CD4-positive, alpha-beta T cell (primary cell): ENCODE measurements at regions not wholly inside any gene's neighbourhood (a gene's known extent, or its start where the extent isn't known, plus 50 kb on each side); places are given as distances from the start of the nearest gene placed in this dataset.

Experiments
- ATAC-seq: fragments of 200-7000 bp; cut with Tn5 transposase; one replicate; pipeline ENCODE4 v1.10.0; 2022; ENCODE audit warnings: mild to moderate bottlenecking; ENCODE audit not compliant: poor library complexity
- CTCF ChIA-PET: fragments of 350-600 bp; sonication (Branson Sonifier 250); formaldehyde crosslinking; loops from one replicate; lab custom pipeline; 2021; ENCODE audit warnings: antibody characterized with exemption, inconsistent platforms; lab: Charles Lee
- POLR2A ChIA-PET: fragments of 350-600 bp; sonication (Branson Sonifier 250); formaldehyde crosslinking; loops from one replicate; lab custom pipeline; 2021; ENCODE audit warnings: antibody characterized with exemption, inconsistent platforms; lab: Charles Lee
- DNase-seq, 14 experiments: peaks; one replicate each; pipeline ENCODE4 v3.0.0-alpha.2; 2013 to 2020; ENCODE audit warnings: mixed read lengths in 2 of 14
- H3K27ac ChIP-seq, 2 donors: one replicate each; pipeline versions ENCODE4 v1.5.1 to v1.7.0; 2013; ENCODE audit warnings: low read length in 2 of 2, low read depth in 1 of 2, mild to moderate bottlenecking in 1 of 2
- H3K27me3 ChIP-seq, 2 experiments: 1 replicate in 1 of 2; 2 replicates in 1 of 2; pipeline versions ENCODE4 v1.6.1 to v1.7.0; 2013; ENCODE audit warnings: low read length in 2 of 2, control low read depth in 1 of 2, mild to moderate bottlenecking in 1 of 2, moderate library complexity in 1 of 2; ENCODE audit not compliant: insufficient read depth in 2 of 2, control insufficient read depth in 1 of 2
- H3K36me3 ChIP-seq: one replicate; pipeline ENCODE4 v1.6.1; 2013; ENCODE audit warnings: low read length, control low read depth; ENCODE audit not compliant: insufficient read depth
- H3K4me1 ChIP-seq: one replicate; pipeline ENCODE4 v1.6.1; 2013; ENCODE audit warnings: low read length, control low read depth; ENCODE audit not compliant: insufficient read depth
- H3K4me3 ChIP-seq: one replicate; pipeline ENCODE4 v1.5.1; 2013; ENCODE audit warnings: mild to moderate bottlenecking, low read length, moderate library complexity
- H3K9me3 ChIP-seq, 2 experiments: 1 replicate in 1 of 2; 2 replicates in 1 of 2; pipeline versions ENCODE4 v1.6.1 to v1.7.0; 2013; ENCODE audit warnings: low read length in 2 of 2, mild to moderate bottlenecking in 2 of 2, control low read depth in 1 of 2, moderate library complexity in 1 of 2; ENCODE audit not compliant: control insufficient read depth in 1 of 2, insufficient read depth in 1 of 2
- H3K27ac Mint-ChIP-seq: one replicate; pipeline ENCODE4 v1.8.0; 2020; ENCODE audit warnings: mixed read lengths
- H3K27me3 Mint-ChIP-seq: one replicate; pipeline ENCODE4 v1.8.0; 2021; ENCODE audit warnings: mixed read lengths
- H3K36me3 Mint-ChIP-seq: one replicate; pipeline ENCODE4 v1.8.0; 2021; ENCODE audit warnings: low read depth, mixed read lengths
- H3K4me1 Mint-ChIP-seq: one replicate; pipeline ENCODE4 v1.8.0; 2021; ENCODE audit warnings: low read depth, mixed read lengths
- H3K4me3 Mint-ChIP-seq: one replicate; pipeline ENCODE4 v1.8.0; 2020; ENCODE audit warnings: mild to moderate bottlenecking, mixed read lengths
- H3K9me3 Mint-ChIP-seq: one replicate; pipeline ENCODE4 v1.8.0; 2020; ENCODE audit warnings: mixed read lengths
- CTCF ChIP-seq: fragments of 200-600 bp; IDR thresholded peaks from one replicate; pipeline ENCODE4 v1.8.0; 2022; ENCODE audit warnings: antibody characterized with exemption, mild to moderate bottlenecking
- intact Hi-C, 2 experiments: fragments of 100-400 bp; cut with DNase I in 1 of 2; cut with micrococcal nuclease in 1 of 2; formaldehyde crosslinking; loops; one replicate each; pipeline versions ENCODE4 v1.15.1 to v1.9.0; 2023 to 2025; cut with DNase I, micrococcal nuclease

GRCh38 chr14:26719514-26719913, 121.7 kb upstream of the NOVA1 start:
- H3K36me3 ChIP-seq = no peaks in the 10 kb centered on the region
- H3K27ac ChIP-seq = no peak overlapping the region
- TF ChIP-seq CTCF = no peak
- peaks cover 7% of the 10 kb centered on the region for H3K9me3 Mint-ChIP-seq
- DNase-seq (no peak), ATAC-seq (no peak)
- H3K4me1 Mint-ChIP-seq = no peaks in the 10 kb centered on the region
- H3K27ac Mint-ChIP-seq = no peak overlapping the region
- H3K4me3 Mint-ChIP-seq = no peak overlapping the region
- H3K36me3 Mint-ChIP-seq = no peaks in the 10 kb centered on the region
- no peak overlapping the region for H3K4me3 ChIP-seq
- ChIA-PET CTCF (no interaction called here), POLR2A (no interaction called here)
- peaks cover 4 to 9% of the 10 kb centered on the region in 2 experiments for H3K9me3 ChIP-seq
- H3K27me3 Mint-ChIP-seq = no peaks in the 10 kb centered on the region
- no peaks in the 10 kb centered on the region for H3K4me1 ChIP-seq
- no peaks in the 10 kb centered on the region for H3K27me3 ChIP-seq
- intact Hi-C loops = no loop called here

- POLR2A ChIA-PET = no interaction called here
- no peak for ATAC-seq
- Mint-ChIP-seq H3K9me3 (peaks cover 3% of the 10 kb centered on the region), H3K36me3 (no peaks in the 10 kb centered on the region), H3K4me3 (no peak overlapping the region), H3K4me1 (no peaks in the 10 kb centered on the region), H3K27me3 (no peaks in the 10 kb centered on the region), H3K27ac (no peak overlapping the region)
- H3K4me1 ChIP-seq = no peaks in the 10 kb centered on the region
- CTCF ChIA-PET = no interaction called here
- TF ChIP-seq CTCF = no peak
- no peak overlapping the region for H3K4me3 ChIP-seq
- H3K27me3 ChIP-seq = no peaks in the 10 kb centered on the region
- H3K9me3 ChIP-seq = peaks cover 4 to 8% of the 10 kb centered on the region in 2 experiments
- intact Hi-C loops = no loop called here
- H3K27ac ChIP-seq = no peak overlapping the region
- no peaks in the 10 kb centered on the region for H3K36me3 ChIP-seq
- DNase-seq = no peak
Observed at GRCh38 chr14:26722258-26722657, 124.4 kb upstream of the NOVA1 start.

GRCh38 chr14:26729851-26730250, 132.0 kb upstream of the NOVA1 start:
- Mint-ChIP-seq H3K4me1 (no peaks in the 10 kb centered on the region), H3K36me3 (no peaks in the 10 kb centered on the region), H3K27ac (no peak overlapping the region), H3K9me3 (peaks cover 5% of the 10 kb centered on the region), H3K4me3 (no peak overlapping the region), H3K27me3 (no peaks in the 10 kb centered on the region)
- ATAC-seq = no peak
- Histone ChIP-seq H3K4me1 (no peaks in the 10 kb centered on the region), H3K9me3 (no peaks in the 10 kb centered on the region), H3K4me3 (no peak overlapping the region), H3K36me3 (no peaks in the 10 kb centered on the region), H3K27me3 (no peaks in the 10 kb centered on the region), H3K27ac (no peak overlapping the region)
- POLR2A ChIA-PET = no interaction called here
- CTCF ChIA-PET = no interaction called here
- intact Hi-C loops = no loop called here
- TF ChIP-seq CTCF = no peak
- DNase-seq = no peak
